ENCODE measurements at regions not wholly inside any gene's neighbourhood (a gene's known extent, or its start where the extent isn't known, plus 50 kb on each side); places are given as distances from the start of the nearest gene placed in this dataset.
"Not testable (repeated sequence)": the region's sequence is repeated elsewhere in the genome, so short reads cannot be mapped to it uniquely, and the experiment has no call there.

- TF ChIP-seq POU2F2 (IDR thresholded peaks at IDR 0.05; ENCODE audit: low read depth, low read length), result no peak
- TF ChIP-seq POLR2AphosphoS5 (IDR thresholded peaks at IDR 0.05; ENCODE audit: low read depth, low read length), result no peak
- no peak for TF ChIP-seq TAF1 (IDR thresholded peaks at IDR 0.05; ENCODE audit: low read depth, low read length)
- no peak for TF ChIP-seq POLR2A (IDR thresholded peaks at IDR 0.05; ENCODE audit: low read depth, low read length)
- no peak for TF ChIP-seq PAX5 (IDR thresholded peaks at IDR 0.05; ENCODE audit: insufficient read depth, low read length, severe bottlenecking)
- FAIRE-seq (no peak), DNase-seq (ENCODE audit: insufficient read length, low spot score) (no peak)
Observed at GRCh38 chr6:121590438-121590837, 155.0 kb downstream of the GJA1 start.

GRCh38 chr6:121590916-121591315 is 155.5 kb downstream of the GJA1 start:
- DNase-seq (ENCODE audit: insufficient read length, low spot score) (no peak), FAIRE-seq (no peak)

GRCh38 chr6:121592261-121592935 is 157.0 kb downstream of the GJA1 start:
- TF ChIP-seq PAX5 (IDR thresholded peaks at IDR 0.05; ENCODE audit: insufficient read depth, low read length, severe bottlenecking) (no peak), POLR2AphosphoS5 (IDR thresholded peaks at IDR 0.05; ENCODE audit: low read depth, low read length) (no peak), POLR2A (IDR thresholded peaks at IDR 0.05; ENCODE audit: low read depth, low read length) (no peak), POU2F2 (IDR thresholded peaks at IDR 0.05; ENCODE audit: low read depth, low read length) (no peak), SPI1 (IDR thresholded peaks at IDR 0.05; ENCODE audit: low read depth, low read length) (no peak), TAF1 (IDR thresholded peaks at IDR 0.05; ENCODE audit: low read depth, low read length) (no peak)
- DNase-seq (ENCODE audit: insufficient read length, low spot score) (no peak), FAIRE-seq (no peak)

More at GRCh38 chr6:121590916-121591315, 155.5 kb downstream of the GJA1 start:
- no peak for TF ChIP-seq POLR2A (IDR thresholded peaks at IDR 0.05; ENCODE audit: low read depth, low read length)
- no peak for TF ChIP-seq SPI1 (IDR thresholded peaks at IDR 0.05; ENCODE audit: low read depth, low read length)
- no peak for TF ChIP-seq POLR2AphosphoS5 (IDR thresholded peaks at IDR 0.05; ENCODE audit: low read depth, low read length)
- no peak for TF ChIP-seq PAX5 (IDR thresholded peaks at IDR 0.05; ENCODE audit: insufficient read depth, low read length, severe bottlenecking)

GRCh38 chr6:121593011-121593641 is 157.7 kb downstream of the GJA1 start:
- no peak for DNase-seq (ENCODE audit: insufficient read length, low spot score)
- no peak for FAIRE-seq

GRCh38 chr6:121594053-121594452 is 158.6 kb downstream of the GJA1 start:
- no peak for FAIRE-seq
- TF ChIP-seq POU2F2 (IDR thresholded peaks at IDR 0.05; ENCODE audit: low read depth, low read length) (no peak), SPI1 (IDR thresholded peaks at IDR 0.05; ENCODE audit: low read depth, low read length) (no peak), POLR2A (IDR thresholded peaks at IDR 0.05; ENCODE audit: low read depth, low read length) (no peak), PAX5 (IDR thresholded peaks at IDR 0.05; ENCODE audit: insufficient read depth, low read length, severe bottlenecking) (no peak), POLR2AphosphoS5 (IDR thresholded peaks at IDR 0.05; ENCODE audit: low read depth, low read length) (no peak), TAF1 (IDR thresholded peaks at IDR 0.05; ENCODE audit: low read depth, low read length) (no peak)
- no peak for DNase-seq (ENCODE audit: insufficient read length, low spot score)

More at GRCh38 chr6:121593011-121593641, 157.7 kb downstream of the GJA1 start:
- no peak for TF ChIP-seq PAX5 (IDR thresholded peaks at IDR 0.05; ENCODE audit: insufficient read depth, low read length, severe bottlenecking)
- TF ChIP-seq SPI1 (IDR thresholded peaks at IDR 0.05; ENCODE audit: low read depth, low read length), result no peak
- no peak for TF ChIP-seq POLR2A (IDR thresholded peaks at IDR 0.05; ENCODE audit: low read depth, low read length)
- TF ChIP-seq POLR2AphosphoS5 (IDR thresholded peaks at IDR 0.05; ENCODE audit: low read depth, low read length), result no peak
- TF ChIP-seq TAF1 (IDR thresholded peaks at IDR 0.05; ENCODE audit: low read depth, low read length), result no peak
- TF ChIP-seq POU2F2 (IDR thresholded peaks at IDR 0.05; ENCODE audit: low read depth, low read length), result no peak

- FAIRE-seq (no peak), DNase-seq (ENCODE audit: insufficient read length, low spot score) (no peak)
- no peak for TF ChIP-seq PAX5 (IDR thresholded peaks at IDR 0.05; ENCODE audit: insufficient read depth, low read length, severe bottlenecking)
Observed at GRCh38 chr6:121595646-121596045, 160.2 kb downstream of the GJA1 start.

- FAIRE-seq (no peak), DNase-seq (ENCODE audit: insufficient read length, low spot score) (no peak)
- TF ChIP-seq SPI1 (IDR thresholded peaks at IDR 0.05; ENCODE audit: low read depth, low read length) (no peak), POLR2AphosphoS5 (IDR thresholded peaks at IDR 0.05; ENCODE audit: low read depth, low read length) (no peak), PAX5 (IDR thresholded peaks at IDR 0.05; ENCODE audit: insufficient read depth, low read length, severe bottlenecking) (no peak), POU2F2 (IDR thresholded peaks at IDR 0.05; ENCODE audit: low read depth, low read length) (no peak), TAF1 (IDR thresholded peaks at IDR 0.05; ENCODE audit: low read depth, low read length) (no peak), POLR2A (IDR thresholded peaks at IDR 0.05; ENCODE audit: low read depth, low read length) (no peak)
Observed at GRCh38 chr6:121596441-121596840, 161.0 kb downstream of the GJA1 start.

- no peak for FAIRE-seq
- no peak for TF ChIP-seq POLR2A (IDR thresholded peaks at IDR 0.05; ENCODE audit: low read depth, low read length)
- TF ChIP-seq POLR2AphosphoS5 (IDR thresholded peaks at IDR 0.05; ENCODE audit: low read depth, low read length), result no peak
- no peak for TF ChIP-seq POU2F2 (IDR thresholded peaks at IDR 0.05; ENCODE audit: low read depth, low read length)
- TF ChIP-seq SPI1 (IDR thresholded peaks at IDR 0.05; ENCODE audit: low read depth, low read length), result no peak
- no peak for TF ChIP-seq PAX5 (IDR thresholded peaks at IDR 0.05; ENCODE audit: insufficient read depth, low read length, severe bottlenecking)
- no peak for TF ChIP-seq TAF1 (IDR thresholded peaks at IDR 0.05; ENCODE audit: low read depth, low read length)
- DNase-seq (ENCODE audit: insufficient read length, low spot score), result no peak
Observed at GRCh38 chr6:121597654-121598053, 162.2 kb downstream of the GJA1 start.

- FAIRE-seq, result not testable (repeated sequence)
Observed at GRCh38 chr6:121599331-121599730, 163.9 kb downstream of the GJA1 start.

More at GRCh38 chr6:121599331-121599730, 163.9 kb downstream of the GJA1 start:
- DNase-seq (ENCODE audit: insufficient read length, low spot score), result not testable (repeated sequence)
